ENCODE measurements at regions not wholly inside any gene's neighbourhood (a gene's known extent, or its start where the extent isn't known, plus 50 kb on each side); places are given as distances from the start of the nearest gene placed in this dataset.

DNA sequence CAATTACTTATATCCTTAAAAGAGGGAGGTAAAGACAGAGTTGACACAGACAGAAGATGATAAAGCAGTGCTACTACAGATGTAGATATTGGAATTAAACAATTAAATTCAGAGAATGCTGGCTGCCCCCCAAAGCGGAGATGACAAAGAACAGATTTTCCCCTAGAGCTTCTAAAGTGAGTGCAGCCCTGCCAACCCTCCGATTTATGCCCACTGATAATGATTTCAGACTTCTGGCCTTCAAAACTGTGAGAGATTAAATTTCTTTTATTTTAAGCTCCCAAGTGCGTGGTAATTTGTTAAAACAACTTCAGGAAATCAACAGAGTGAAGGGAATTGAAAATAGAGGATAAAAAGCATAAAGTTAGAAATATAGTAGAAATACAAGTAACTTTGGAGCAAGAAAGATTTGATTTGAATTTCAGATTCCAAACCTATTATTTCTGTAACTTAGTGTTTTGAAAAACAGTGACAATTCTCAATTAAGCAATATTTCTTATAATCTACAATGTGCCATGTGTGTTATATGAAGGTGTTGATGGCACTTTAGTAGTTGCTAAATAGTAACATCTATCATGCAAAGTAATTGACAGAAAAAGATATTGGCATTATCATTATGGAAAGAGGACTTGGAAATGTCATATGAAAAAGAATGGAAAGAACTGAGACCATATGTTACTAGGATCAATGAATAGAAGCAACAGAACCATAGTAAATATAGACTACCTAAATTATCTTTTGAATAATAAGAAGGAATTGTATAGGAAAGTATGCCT, 946.4 kb upstream of the PTPRD start:
- no peak for ATAC-seq
- no peak overlapping the region for H3K27ac ChIP-seq
- TF ChIP-seq POLR2A (IDR thresholded peaks at IDR 0.05) (no peak), EP300 (IDR thresholded peaks at IDR 0.05) (no peak), POLR2AphosphoS5 (IDR thresholded peaks at IDR 0.05) (no peak), CTCF (IDR thresholded peaks at IDR 0.05) (no peak)
- H3K36me3 ChIP-seq: no peaks in the 10 kb centered on the region
- H3K4me1 ChIP-seq: no peaks in the 10 kb centered on the region
- H3K4me3 ChIP-seq: no peak overlapping the region
- H3K27me3 ChIP-seq: no peaks in the 10 kb centered on the region
- WGBS, 2 donors (ENCODE audit: low coverage in 1 of 2): 41 to 56% methylated on average over 2 to 3 of the region's 3 CpGs
- H3K9me3 ChIP-seq: peaks cover 0 to 4% (median 0%) of the 10 kb centered on the region in 3 donors

DNA sequence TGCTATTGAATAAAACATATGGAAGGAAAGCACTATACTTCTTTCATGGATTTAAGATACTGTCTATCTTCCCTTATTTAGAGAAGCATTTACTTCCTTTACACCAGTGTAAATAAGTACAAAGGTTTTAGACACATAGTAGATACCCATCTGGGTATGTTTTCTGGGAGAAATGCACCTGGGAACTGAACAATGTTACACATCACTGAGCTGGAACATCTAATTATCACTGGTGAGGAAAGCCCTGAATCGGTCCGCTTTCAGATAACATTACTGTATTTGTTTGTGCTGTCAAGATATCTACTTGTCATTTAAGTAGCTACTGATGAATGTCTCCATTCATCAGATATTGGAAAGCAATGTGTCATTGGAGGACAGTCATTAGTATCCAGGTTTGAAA, 964.7 kb upstream of the PTPRD start:
- 49 to 76% methylated on average over 2 of the region's 2 CpGs for WGBS, 2 donors (ENCODE audit: low coverage in 1 of 2)
- no peak for ATAC-seq
- Histone ChIP-seq H3K4me1 (no peaks in the 10 kb centered on the region), H3K9me3 (no peaks in the 10 kb centered on the region), H3K27me3 (no peaks in the 10 kb centered on the region), H3K36me3 (no peaks in the 10 kb centered on the region), H3K27ac (no peak overlapping the region), H3K4me3 (no peak overlapping the region)
- no peak for TF ChIP-seq POLR2AphosphoS5 (IDR thresholded peaks at IDR 0.05)
- TF ChIP-seq EP300 (IDR thresholded peaks at IDR 0.05): no peak
- TF ChIP-seq POLR2A (IDR thresholded peaks at IDR 0.05): no peak
- no peak for TF ChIP-seq CTCF (IDR thresholded peaks at IDR 0.05)

- no peak for ATAC-seq
- no peaks in the 10 kb centered on the region for H3K9me3 ChIP-seq
- H3K4me3 ChIP-seq: no peak overlapping the region
- no peak for TF ChIP-seq POLR2AphosphoS5 (IDR thresholded peaks at IDR 0.05)
- no peak for TF ChIP-seq POLR2A (IDR thresholded peaks at IDR 0.05)
- TF ChIP-seq EP300 (IDR thresholded peaks at IDR 0.05): no peak
- no peak overlapping the region for H3K27ac ChIP-seq
- H3K4me1 ChIP-seq: no peaks in the 10 kb centered on the region
- no peaks in the 10 kb centered on the region for H3K27me3 ChIP-seq
- no peaks in the 10 kb centered on the region for H3K36me3 ChIP-seq
These were observed 983.0 kb upstream of the PTPRD start for GRCh38 chr9:11595756-11596155.

DNA sequence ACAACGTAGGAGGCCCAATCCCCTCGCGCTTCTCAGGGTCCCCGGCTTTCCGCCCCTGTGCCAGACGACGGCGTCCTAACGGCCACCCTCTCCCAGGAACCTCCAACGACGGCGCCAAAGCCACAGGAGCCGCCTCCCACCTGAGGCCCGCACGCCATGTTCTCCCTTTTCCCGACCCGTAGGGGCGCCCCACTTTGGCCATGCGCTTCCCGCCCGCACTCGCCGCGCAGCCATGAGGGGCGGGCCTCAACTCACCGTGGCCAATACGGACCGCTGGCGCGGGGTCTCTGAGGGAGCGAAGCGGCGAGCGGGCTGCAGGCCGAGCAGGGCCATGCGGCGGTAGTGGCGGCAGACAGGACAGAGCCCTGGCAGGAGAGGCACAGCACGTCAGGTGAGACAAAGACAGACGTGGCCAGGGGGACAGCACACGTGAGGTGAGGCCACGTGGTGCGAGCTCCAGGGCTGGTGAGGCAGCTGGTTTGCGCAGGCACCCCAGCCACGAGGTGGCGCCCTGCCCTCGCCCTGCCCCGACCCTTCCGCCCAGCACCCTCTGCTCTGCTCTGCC, 1005.5 kb upstream of the PTPRD start:
- Histone ChIP-seq H3K27ac (no peak overlapping the region), H3K27me3 (no peaks in the 10 kb centered on the region), H3K4me1 (no peaks in the 10 kb centered on the region), H3K4me3 (no peak overlapping the region), H3K9me3 (no peaks in the 10 kb centered on the region), H3K36me3 (no peaks in the 10 kb centered on the region)
- TF ChIP-seq POLR2AphosphoS5 (IDR thresholded peaks at IDR 0.05) (no peak), CTCF (IDR thresholded peaks at IDR 0.05) (no peak)
- ATAC-seq: peak; percentile 5
- WGBS, 2 donors (ENCODE audit: low coverage in 1 of 2): 92 to 93% methylated on average over 6 to 14 of the region's 49 CpGs

- H3K9me3 ChIP-seq: peaks cover 0 to 9% (median 0%) of the 10 kb centered on the region in 3 donors
- no peak for TF ChIP-seq CTCF (IDR thresholded peaks at IDR 0.05)
- no peak for TF ChIP-seq EP300 (IDR thresholded peaks at IDR 0.05)
- TF ChIP-seq POLR2AphosphoS5 (IDR thresholded peaks at IDR 0.05): no peak
- 89 to 100% methylated on average over 1 of the region's 1 CpG for WGBS, 2 donors (ENCODE audit: low coverage in 1 of 2)
- no peak for ATAC-seq
- H3K27ac ChIP-seq: no peak overlapping the region
- H3K27me3 ChIP-seq: no peaks in the 10 kb centered on the region
- H3K36me3 ChIP-seq: no peaks in the 10 kb centered on the region
- no peak overlapping the region for H3K4me3 ChIP-seq
- no peaks in the 10 kb centered on the region for H3K4me1 ChIP-seq
These were observed 1019.9 kb upstream of the PTPRD start for GRCh38 chr9:11632691-11633090.

All from gastroesophageal sphincter (tissue), 4 donors.